Limb (tissue), 2 donors: ENCODE measurements at regions not wholly inside any gene's neighbourhood (a gene's known extent, or its start where the extent isn't known, plus 50 kb on each side); places are given as distances from the start of the nearest gene placed in this dataset.

Experiments used
- DNase-seq, 2 donors: peaks; one replicate each; pipeline ENCODE4 v3.0.0-alpha.2; 2016; ENCODE audit errors: extremely low spot score in 2 of 2

DNA sequence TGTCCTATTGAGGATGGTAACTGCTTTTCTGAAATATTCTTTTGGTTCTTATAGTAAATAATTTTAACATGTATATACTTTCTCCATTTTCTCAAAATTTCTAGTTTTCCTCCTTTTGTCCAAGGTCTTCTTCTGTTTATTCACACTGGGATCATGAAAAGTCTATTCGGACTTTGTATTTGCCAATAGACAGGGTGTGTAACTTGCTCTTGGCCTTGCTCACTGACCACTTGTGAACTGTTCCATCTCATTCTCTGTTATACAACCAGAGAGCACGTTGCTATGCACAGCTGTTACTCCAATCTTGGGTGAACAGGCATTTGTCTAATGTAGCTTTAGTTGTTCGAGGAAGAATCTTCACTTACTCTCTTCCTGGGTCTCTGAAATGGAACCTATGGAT lies 388.9 kb downstream of the SH3GL2 start:
- DNase-seq, result no peak

- no peak for DNase-seq
Measured at GRCh38 chr9:17969232-17969631, 390.4 kb downstream of the SH3GL2 start.

DNA sequence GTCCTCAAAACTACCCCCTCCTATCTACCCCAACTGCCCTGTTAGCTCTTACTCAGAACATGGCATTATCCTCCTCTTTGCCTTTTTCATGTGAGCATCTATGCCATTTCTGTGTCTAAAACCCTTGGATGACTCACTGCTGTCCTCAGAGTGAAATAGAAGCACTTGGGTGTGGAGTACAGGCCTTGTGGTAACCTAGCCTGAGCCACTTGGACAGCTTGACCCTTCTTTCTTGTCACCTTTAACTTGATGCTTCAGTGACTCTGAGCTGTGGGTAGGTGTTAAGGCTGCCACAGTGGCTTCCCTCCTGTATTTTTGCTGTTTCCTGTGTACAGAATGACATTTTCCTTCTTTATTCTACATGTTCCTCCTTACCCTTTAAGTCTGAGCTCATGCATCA lies 391.4 kb downstream of the SH3GL2 start:
- DNase-seq, result no peak

- no peak for DNase-seq
Measured at GRCh38 chr9:17978773-17979172, 399.9 kb downstream of the SH3GL2 start.

DNA sequence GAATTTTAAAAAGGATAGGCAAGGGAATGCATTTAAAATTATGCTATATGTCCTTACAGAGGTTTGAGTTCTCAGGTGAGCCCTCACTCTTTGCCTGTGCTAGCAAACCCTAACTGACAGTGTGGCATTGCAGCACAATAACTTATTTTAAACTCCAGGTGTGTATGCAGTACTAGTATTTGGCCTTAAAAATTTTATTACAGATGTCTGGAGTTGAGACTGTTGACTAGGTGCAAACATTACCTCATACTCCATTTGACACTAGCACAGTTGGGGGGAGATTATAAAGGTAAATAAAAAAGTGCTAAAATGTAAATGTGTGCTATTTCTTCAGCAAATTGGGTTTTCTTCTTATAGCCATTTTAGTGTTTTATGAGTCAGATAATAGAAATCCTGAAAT lies 407.7 kb downstream of the SH3GL2 start:
- DNase-seq, result no peak

- no peak for DNase-seq
Measured at GRCh38 chr9:17987189-17987588, 408.3 kb downstream of the SH3GL2 start.

DNA sequence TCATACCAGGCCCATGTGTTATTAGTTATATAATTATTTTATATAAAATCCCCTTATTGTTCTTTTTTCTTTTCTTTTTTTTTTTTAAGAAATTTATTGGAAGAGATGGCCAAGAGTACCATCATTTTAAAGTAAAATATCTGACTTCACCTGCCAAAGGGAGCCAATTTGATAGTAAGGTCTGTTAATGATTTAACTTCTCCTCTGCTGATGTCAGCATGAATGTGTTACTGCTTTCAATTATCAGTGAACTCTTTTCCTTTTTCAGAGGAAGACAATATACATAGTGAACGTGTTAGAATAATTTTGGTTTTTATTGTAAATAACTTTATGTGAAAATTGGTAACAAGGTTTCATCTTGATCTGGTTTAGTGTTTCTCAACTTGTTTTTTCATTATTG lies 409.6 kb downstream of the SH3GL2 start:
- DNase-seq, result no peak

- DNase-seq, result no peak
Measured at GRCh38 chr9:17990602-17991001, 411.7 kb downstream of the SH3GL2 start.

DNA sequence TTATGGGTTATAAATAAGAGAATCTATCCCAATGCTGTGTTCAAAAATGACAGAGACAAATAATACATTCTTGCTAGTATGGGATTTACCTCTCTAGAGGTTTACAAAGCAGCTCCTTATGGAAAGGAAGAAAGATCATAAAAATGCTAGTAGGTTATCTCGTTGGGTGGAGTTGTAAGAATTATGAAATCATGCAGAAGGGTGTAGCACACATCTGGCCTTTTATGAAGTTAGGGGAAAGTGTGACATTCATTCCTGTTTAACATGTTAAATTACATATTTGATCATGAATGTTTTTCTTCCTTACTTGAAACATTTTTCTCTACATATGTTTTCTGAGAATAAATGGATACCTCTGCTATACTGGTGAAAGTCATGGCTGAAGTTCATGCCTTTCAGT lies 414.2 kb downstream of the SH3GL2 start:
- DNase-seq, result no peak

DNA sequence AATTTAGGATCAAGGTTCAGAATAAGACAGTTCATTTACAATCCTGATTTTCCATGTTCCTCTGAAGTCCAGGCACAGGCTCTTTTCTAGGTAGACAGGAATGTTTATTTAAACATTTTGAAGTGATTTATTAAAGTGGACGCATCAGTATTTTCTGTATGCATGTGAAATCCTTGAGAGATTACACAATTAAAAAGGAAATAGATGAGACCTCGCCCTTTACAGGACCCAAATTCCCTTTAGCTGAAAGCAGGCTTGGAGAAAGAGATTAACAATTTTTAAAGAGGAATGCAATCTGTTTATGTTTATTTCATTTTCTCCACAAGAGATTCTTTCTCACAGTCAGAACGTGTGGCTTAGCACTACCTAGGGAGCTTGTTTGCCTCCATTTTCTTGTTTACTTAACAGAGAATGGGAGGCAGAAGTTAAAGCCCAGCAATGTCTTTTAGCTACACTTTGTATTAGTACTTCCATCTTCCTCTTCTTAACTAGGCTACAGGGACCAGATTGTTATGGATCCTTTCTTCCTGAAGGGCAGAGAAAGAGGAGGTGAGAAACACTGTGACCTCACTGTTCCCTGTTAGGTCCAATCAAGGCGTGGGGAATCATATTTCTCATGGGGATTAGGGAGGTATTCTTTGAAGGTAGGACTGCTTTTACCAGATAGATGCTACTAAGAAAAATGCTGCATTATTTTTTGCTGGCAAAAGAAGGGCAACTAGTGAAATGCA lies 416.0 kb downstream of the SH3GL2 start:
- no peak for DNase-seq

DNA sequence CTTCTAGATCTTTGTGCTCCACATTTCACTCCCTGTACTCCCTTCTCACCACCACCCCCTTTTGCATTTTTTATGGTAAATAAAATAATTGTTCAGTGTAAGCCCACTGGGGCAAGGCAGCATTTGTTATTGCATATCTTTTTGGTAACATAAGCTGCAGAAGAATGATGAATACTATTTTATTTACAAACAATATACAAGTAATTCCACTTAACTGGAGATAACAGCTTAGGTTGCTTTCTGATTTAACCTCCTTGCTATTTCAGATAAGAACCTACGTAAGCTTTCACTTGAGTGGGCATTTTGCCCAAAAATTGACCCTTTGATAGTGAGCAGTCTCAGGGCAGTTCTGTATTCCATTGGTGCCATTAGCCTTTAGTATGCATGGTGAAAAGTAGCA lies 417.9 kb downstream of the SH3GL2 start:
- DNase-seq, result no peak

DNA sequence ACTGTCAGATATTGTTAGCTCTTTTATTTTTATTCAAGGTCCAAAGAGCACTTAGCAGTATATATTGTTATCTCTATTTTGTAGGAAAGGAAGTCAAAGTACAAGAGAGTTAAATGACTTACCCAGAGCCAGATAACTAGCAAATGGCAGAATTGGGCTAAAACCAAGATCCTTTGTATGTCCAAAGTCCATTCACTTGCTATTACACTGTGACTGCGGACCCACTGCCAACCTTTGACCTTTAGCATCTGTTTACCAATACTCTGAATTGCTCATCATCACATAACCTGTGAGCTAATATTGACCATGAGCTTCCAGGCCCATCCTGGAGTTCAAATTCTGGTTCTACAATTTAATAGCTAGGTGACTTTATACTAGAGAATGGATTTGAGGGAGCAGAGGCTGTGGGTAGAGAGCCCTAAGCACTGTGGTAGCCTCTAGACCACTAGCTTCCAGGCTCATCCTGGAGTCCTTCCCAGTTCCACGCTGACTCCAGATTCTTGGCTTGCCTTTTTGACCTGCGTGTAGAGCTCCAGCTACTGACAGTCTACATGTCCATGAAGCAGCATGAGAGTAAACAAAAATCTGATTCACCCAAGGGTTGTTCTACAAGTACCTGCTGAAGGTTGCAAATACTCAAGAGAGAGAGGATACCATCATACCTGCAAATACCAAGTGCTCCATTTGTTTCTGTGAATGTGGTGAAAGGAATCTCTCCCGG lies 424.0 kb downstream of the SH3GL2 start:
- no peak for DNase-seq

DNA sequence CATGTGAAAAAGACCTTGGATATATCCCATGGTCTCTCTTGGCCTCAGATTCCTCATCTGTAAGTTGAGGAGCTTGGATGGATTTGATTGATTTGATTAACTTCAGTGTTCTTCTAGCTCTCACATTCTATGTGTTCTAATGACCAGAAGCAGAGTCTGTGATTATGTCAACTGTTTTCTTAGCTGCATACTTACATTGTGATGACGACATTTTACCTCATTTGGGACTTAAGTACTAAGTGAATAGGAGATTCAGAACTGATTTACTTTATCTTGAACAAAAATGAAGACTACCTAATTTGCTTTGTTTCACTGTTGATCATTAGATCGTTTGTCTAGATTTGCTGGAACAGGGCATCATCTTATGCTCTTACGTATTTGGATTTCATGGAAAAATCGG lies 427.7 kb downstream of the SH3GL2 start:
- no peak for DNase-seq

DNA sequence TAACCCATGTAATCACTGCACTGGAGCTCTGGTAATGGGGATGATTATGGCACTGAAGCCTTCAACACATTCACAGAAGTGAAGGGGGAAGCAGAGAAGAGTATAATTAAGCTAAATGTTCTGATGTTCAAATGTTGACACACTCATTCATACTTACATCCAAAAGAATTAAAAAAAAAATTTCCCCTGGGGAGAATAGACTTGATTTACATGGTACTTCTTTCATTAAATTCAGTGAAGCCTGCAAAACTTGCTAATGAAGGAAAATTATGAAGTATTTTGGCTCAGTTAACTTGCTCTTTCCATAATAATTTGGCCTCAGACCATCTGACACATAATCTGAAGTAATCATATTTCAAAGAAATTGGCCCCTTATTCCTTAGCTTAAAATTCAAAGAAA lies 428.8 kb downstream of the SH3GL2 start:
- DNase-seq, result no peak

- DNase-seq, result no peak
Measured at GRCh38 chr9:18009902-18010301, 431.0 kb downstream of the SH3GL2 start.

DNA sequence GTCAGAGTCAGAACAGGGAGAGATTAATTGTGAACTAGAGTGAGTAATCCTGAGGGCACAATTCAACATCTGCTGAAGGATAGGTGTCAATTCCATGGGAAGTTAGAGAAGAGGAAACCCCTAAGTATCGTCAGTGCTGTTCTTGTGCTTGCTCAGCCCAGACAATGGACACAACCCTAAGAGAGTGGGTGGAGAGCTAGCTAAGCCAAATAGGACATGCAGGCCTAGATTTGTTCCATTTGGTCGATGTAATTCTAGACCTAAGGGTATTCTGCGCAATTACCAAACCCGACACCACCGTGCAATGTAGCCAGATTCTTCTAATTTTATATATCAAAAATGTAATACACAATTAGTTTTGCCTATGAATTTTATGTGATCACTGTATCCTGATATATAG lies 431.6 kb downstream of the SH3GL2 start:
- DNase-seq, result no peak

GRCh38 chr9:18012170-18012569 lies 433.3 kb downstream of the SH3GL2 start:
- DNase-seq, result no peak

- DNase-seq, result no peak
Measured at GRCh38 chr9:18014556-18014955, 435.7 kb downstream of the SH3GL2 start.

GRCh38 chr9:18015116-18015515 lies 436.2 kb downstream of the SH3GL2 start:
- no peak for DNase-seq

DNA sequence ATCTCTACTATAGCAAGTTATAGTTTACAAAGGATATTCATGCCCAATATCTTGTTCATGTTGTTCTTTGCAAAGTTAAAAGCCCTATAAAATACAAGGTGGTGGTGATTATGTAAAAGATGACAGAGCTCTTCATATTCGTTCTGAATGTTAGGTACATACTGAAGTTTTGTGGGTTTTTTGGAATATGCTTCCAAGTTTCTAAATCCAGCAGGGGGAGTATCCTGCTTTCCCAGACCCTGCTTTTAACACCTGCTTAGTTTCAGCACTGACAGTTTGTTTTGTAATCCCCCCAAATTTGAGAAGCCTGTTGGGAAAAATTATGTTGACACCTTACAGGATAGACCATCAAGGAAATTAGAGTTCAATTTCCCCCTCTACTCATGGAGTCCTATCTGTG lies 438.3 kb downstream of the SH3GL2 start:
- no peak for DNase-seq

GRCh38 chr9:18018221-18018620 lies 439.4 kb downstream of the SH3GL2 start:
- DNase-seq, result no peak

GRCh38 chr9:18018661-18019060 lies 439.8 kb downstream of the SH3GL2 start:
- DNase-seq, result no peak

DNA sequence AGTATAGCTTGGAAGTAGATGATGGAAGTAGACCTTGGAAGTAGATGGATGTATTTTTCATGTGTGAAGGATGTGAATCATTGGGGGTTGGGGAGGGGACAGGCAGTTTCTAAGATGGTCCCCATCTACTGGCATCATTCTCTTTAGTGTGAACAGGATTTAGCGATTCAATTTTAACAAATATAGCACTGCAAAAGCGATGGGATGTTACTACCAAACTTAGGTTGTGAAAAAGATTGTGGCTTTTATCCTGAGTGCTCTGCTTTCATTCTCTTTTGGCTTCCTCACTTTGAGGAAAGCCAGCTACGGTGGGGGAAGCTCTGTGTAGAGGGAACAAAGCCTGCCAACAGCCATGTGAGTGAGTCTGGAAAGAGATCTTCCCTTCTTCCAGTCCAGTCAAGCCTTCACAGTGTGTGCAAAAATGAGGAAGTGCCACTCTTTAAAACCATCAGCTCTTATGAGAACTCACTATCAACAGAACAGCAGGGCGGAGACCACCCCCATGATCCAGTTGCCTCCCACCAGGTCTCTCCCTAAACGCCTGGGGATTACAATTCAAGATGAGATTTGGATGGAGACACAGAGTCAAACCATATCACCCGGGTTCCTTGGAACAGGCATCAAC lies 441.4 kb downstream of the SH3GL2 start:
- DNase-seq, result no peak
